ENCODE measurements at regions not wholly inside any gene's neighbourhood (a gene's known extent, or its start where the extent isn't known, plus 50 kb on each side); places are given as distances from the start of the nearest gene placed in this dataset.

DNA sequence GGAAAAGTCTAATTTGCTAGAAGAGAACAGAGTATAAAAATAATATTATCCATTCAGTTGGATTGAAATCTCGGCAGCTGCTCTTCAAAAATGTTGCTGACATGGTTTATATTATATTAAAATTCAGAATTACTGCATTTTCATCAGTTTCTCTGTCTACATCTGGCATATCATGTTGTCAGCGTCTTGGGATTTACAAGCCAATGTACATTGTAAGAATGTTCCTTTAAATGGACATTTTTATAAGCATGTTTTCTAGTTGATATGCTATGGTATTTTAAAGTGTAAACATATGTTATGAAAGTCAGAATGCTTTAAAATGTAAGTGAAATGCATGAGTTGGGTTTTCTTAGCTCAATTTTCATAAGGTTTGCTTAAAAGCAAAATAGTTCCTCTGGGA lies 528.1 kb upstream of the CDH8 start:
- H3K36me3 ChIP-seq (ENCODE audit: insufficient read depth, low read length), result no peaks in the 10 kb centered on the region
- no peak for TF ChIP-seq TAF1 (IDR thresholded peaks at IDR 0.05; ENCODE audit: low read depth)
- TF ChIP-seq SMC3 (conservative IDR thresholded peaks at IDR 0.05; ENCODE audit: poor library complexity), result no peak
- TF ChIP-seq, protein P1, sequence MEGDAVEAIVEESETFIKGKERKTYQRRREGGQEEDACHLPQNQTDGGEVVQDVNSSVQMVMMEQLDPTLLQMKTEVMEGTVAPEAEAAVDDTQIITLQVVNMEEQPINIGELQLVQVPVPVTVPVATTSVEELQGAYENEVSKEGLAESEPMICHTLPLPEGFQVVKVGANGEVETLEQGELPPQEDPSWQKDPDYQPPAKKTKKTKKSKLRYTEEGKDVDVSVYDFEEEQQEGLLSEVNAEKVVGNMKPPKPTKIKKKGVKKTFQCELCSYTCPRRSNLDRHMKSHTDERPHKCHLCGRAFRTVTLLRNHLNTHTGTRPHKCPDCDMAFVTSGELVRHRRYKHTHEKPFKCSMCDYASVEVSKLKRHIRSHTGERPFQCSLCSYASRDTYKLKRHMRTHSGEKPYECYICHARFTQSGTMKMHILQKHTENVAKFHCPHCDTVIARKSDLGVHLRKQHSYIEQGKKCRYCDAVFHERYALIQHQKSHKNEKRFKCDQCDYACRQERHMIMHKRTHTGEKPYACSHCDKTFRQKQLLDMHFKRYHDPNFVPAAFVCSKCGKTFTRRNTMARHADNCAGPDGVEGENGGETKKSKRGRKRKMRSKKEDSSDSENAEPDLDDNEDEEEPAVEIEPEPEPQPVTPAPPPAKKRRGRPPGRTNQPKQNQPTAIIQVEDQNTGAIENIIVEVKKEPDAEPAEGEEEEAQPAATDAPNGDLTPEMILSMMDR (IDR thresholded peaks at IDR 0.05; ENCODE audit: poor library complexity, severe bottlenecking), result no peak
- TF ChIP-seq RAD21 (conservative IDR thresholded peaks at IDR 0.05), result no peak
- no peak for TF ChIP-seq EZH2 (IDR thresholded peaks at IDR 0.05; ENCODE audit: borderline replicate concordance, insufficient read depth, low read length, poor library complexity, severe bottlenecking)
- TF ChIP-seq MXI1 (conservative IDR thresholded peaks at IDR 0.05; ENCODE audit: poor library complexity, severe bottlenecking), result no peak
- TF ChIP-seq, protein P2, sequence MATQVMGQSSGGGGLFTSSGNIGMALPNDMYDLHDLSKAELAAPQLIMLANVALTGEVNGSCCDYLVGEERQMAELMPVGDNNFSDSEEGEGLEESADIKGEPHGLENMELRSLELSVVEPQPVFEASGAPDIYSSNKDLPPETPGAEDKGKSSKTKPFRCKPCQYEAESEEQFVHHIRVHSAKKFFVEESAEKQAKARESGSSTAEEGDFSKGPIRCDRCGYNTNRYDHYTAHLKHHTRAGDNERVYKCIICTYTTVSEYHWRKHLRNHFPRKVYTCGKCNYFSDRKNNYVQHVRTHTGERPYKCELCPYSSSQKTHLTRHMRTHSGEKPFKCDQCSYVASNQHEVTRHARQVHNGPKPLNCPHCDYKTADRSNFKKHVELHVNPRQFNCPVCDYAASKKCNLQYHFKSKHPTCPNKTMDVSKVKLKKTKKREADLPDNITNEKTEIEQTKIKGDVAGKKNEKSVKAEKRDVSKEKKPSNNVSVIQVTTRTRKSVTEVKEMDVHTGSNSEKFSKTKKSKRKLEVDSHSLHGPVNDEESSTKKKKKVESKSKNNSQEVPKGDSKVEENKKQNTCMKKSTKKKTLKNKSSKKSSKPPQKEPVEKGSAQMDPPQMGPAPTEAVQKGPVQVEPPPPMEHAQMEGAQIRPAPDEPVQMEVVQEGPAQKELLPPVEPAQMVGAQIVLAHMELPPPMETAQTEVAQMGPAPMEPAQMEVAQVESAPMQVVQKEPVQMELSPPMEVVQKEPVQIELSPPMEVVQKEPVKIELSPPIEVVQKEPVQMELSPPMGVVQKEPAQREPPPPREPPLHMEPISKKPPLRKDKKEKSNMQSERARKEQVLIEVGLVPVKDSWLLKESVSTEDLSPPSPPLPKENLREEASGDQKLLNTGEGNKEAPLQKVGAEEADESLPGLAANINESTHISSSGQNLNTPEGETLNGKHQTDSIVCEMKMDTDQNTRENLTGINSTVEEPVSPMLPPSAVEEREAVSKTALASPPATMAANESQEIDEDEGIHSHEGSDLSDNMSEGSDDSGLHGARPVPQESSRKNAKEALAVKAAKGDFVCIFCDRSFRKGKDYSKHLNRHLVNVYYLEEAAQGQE (IDR thresholded peaks at IDR 0.05; ENCODE audit: borderline replicate concordance), result no peak
- TF ChIP-seq POLR2AphosphoS5 (IDR thresholded peaks at IDR 0.05), result no peak
- TF ChIP-seq EP300 (conservative IDR thresholded peaks at IDR 0.05; ENCODE audit: poor library complexity, severe bottlenecking), result no peak

DNA sequence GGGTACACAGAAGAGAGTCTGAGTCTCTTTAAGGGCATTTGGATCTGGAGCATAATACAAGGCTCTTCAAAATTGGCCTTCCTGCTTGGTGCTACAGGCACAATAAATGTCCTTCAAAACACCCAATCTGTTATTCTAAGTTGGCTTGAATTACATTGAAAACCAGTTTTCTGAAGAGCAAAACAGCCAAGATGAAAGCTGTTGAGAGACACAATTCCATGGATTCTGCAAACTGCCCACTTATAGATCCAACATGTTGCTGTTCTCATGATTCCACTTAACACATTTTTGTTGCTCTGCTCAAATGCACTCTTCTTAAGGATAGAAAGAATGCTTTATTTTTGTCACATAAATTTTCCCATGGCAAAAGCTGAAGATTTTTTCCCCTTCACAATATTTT lies 525.9 kb upstream of the CDH8 start:
- TF ChIP-seq SMC3 (conservative IDR thresholded peaks at IDR 0.05; ENCODE audit: poor library complexity) (no peak), POLR2AphosphoS5 (IDR thresholded peaks at IDR 0.05) (no peak)
- TF ChIP-seq, protein P2 (IDR thresholded peaks at IDR 0.05; ENCODE audit: borderline replicate concordance), result no peak
- Histone ChIP-seq H3K9ac (ENCODE audit: low read length) (no peak overlapping the region), H3K4me3 (ENCODE audit: low read length) (no peak overlapping the region), H2AFZ (ENCODE audit: low read depth, low read length) (no peak overlapping the region), H3F3A (ENCODE audit: insufficient read depth, low read length, poor library complexity, severe bottlenecking) (no peaks in the 10 kb centered on the region), H3K9me3 (ENCODE audit: low read length) (no peaks in the 10 kb centered on the region), H4K20me1 (ENCODE audit: insufficient read depth) (no peaks in the 10 kb centered on the region), H3K79me2 (replicated peaks; ENCODE audit: insufficient read depth, low read length) (no peaks in the 10 kb centered on the region), H3K9me2 (ENCODE audit: insufficient read depth, low read length) (no peaks in the 10 kb centered on the region), H3K4me2 (ENCODE audit: low read length) (no peak overlapping the region), H3K27ac (ENCODE audit: low read length) (no peak overlapping the region), H3K27me3 (ENCODE audit: insufficient read depth, low read depth, low read length) (no peaks in the 10 kb centered on the region), H3K36me3 (ENCODE audit: insufficient read depth, low read length) (no peaks in the 10 kb centered on the region)

More for the DNA sequence above, 528.1 kb upstream of the CDH8 start:
- Histone ChIP-seq H4K20me1 (ENCODE audit: insufficient read depth) (no peaks in the 10 kb centered on the region), H2AFZ (ENCODE audit: low read depth, low read length) (no peak overlapping the region), H3K4me2 (ENCODE audit: low read length) (no peak overlapping the region), H3K9me3 (ENCODE audit: low read length) (no peaks in the 10 kb centered on the region), H3K9ac (ENCODE audit: low read length) (no peak overlapping the region), H3K27me3 (ENCODE audit: insufficient read depth, low read depth, low read length) (no peaks in the 10 kb centered on the region), H3K9me2 (ENCODE audit: insufficient read depth, low read length) (no peaks in the 10 kb centered on the region), H3F3A (ENCODE audit: insufficient read depth, low read length, poor library complexity, severe bottlenecking) (no peaks in the 10 kb centered on the region), H3K27ac (ENCODE audit: low read length) (no peak overlapping the region), H3K79me2 (replicated peaks; ENCODE audit: insufficient read depth, low read length) (no peaks in the 10 kb centered on the region), H3K4me3 (ENCODE audit: low read length) (no peak overlapping the region)
